SW 1271 (cell line): ENCODE measurements at regions not wholly inside any gene's neighbourhood (a gene's known extent, or its start where the extent isn't known, plus 50 kb on each side); places are given as distances from the start of the nearest gene placed in this dataset.
"Not testable (repeated sequence)": the region's sequence is repeated elsewhere in the genome, so short reads cannot be mapped to it uniquely, and the experiment has no call there.

Experiments used
- DNase-seq, 2 experiments: peaks; one replicate each; lab custom pipeline; 2025; lab: John Stamatoyannopoulos, UW

GRCh38 chr2:16755442-16755841 is 89.8 kb upstream of the CYRIA start:
- DNase-seq = no peak

- DNase-seq = not testable (repeated sequence)
Observed at GRCh38 chr2:16753025-16753424, 87.4 kb upstream of the CYRIA start.

GRCh38 chr2:16750925-16751214 is 85.2 kb upstream of the CYRIA start:
- not testable (repeated sequence) for DNase-seq

DNA sequence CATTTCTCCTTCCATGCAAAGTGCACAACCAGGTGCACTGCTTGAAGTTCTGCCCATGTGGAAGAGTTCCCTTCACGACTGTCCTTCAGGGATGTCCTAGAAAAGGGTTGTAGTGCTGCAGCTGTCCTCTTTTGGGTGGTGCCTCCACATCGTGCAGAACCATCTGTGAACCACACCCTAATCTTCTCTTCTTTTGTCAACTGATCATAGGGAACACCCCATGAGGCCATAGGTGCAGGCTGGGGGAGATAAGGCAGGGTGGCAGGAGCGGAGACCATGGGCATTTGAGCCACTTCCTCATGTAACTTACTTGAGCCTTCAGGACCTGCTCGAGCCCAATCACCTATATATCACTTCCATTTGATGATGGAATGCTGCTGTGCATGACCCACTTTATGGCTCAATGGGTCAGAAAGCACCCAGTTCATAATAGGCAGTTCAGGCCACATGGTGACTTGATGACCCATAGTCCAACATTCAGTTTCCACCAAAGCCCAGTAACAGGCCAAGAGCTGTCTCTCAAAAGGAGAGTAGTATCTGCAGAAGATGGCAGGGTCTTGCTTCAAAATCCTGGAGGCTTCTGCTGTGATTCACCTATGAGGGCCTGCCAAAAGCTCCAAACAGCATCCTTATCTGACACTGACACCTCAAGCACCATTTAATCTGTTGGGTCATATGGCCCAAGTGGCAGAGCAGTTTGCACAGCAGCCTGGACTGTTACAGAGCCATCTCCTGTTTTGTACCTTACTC is 84.7 kb upstream of the CYRIA start:
- no peak for DNase-seq

DNA sequence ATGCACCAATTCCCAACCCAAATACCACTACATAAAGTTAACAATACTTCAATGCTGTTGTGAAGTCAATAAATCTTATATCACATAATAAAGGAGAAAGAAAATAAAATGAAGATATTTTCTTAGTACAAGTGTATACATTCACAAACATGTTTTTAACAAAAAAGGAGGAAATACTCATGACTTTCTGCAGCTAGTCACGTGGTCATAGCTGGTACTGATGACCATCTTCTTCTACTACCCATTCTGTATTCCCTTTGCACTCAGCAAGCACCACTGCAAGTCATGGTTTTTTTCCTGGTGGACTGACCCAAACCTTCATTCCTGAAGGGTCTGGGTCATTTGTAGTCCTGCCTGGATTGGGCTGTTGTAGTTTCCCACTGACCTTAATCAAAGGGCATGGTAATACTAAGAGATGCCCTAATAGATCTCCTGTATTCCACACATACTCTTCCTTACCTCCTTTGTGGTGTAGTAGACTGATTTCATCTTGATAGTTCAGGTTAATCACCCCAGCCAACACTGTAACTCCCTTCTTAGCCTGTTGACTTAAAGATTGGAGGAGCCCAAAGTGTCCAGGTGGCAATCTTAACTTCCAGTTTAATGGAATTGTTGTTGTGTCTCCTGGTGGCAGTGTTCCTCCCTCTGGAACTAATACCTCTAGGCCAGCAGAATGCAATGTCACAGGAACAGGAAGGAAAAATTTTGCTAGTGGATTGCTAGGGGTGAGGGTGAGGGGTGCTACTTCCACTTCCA is 83.1 kb upstream of the CYRIA start:
- not testable (repeated sequence) for DNase-seq

DNA sequence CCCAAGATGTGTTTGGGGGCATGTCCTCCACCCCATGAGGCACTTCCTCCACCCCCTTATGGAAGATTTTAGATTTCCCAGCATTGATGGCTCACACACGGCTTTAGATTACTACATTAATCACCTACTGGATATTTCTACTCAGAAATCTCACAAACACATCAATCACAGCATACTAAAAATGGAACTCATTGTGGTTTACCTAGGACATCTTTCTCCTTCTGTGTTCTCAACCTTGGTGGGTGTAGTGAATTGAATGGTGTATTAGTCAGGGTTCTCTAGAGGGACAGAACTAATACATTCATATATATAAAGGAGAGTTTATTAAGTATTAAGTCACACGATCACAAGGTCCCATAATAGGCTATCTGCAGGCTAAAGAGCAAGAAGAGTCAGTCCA is 82.1 kb upstream of the CYRIA start:
- DNase-seq = no peak

GRCh38 chr2:16747257-16747656 is 81.6 kb upstream of the CYRIA start:
- DNase-seq = no peak

DNA sequence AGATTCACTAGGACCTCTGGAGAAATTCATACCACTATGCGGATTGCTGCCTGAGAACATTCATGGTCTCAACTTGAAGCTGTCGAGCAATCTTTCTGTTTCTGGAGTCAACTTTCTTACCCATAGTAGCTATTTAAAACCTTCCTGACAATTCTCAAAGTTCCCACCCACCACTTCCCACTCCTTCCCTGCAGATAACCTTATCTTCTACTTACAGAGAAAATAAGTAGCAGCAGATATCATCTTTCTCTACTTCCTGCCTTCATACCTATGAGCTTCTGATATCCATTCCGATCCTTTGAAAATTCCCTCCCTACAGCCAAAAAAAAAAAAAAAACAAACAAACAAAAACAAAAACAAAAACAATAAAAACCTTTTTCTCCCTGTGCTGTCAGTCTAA is 81.2 kb upstream of the CYRIA start:
- no peak for DNase-seq

GRCh38 chr2:16746329-16746728 is 80.7 kb upstream of the CYRIA start:
- DNase-seq = no peak

DNA sequence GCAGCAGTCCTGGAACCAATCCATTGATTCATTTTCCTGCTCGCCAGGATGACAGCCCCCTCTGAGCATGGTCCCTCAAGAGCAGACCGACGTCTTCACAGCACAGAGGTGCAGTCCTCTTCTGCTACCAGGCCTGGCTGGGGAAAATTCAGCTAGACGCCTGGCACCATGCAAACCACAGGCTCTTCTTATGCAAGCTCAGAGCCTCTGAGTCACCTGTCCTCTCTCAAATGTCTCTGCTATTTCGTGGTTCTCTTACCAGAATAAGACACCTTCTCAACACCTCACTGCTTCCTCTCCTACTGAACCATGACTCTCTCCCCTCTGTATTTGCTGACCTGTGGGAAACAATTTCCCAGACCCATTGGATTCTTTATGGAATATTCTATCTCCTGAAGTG is 79.8 kb upstream of the CYRIA start:
- no peak for DNase-seq

DNA sequence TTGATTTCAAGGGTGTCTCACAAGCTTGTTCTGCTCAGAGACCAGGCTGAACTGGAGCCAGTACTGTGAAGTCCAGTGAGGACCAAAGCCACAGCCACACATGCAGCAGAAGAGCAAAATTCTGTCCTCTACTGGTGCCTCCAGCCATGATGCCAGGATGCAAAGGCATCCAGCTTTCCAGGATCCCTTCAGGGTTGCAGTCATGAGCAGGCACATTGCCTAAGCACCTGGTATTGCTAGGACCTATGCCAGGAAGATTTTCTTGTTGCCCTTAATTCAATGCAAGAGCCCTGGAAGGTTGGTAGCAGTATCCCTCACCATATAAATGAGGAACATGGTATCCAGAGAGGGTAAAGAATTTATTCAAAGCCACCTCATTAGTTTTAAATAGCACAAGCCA is 78.9 kb upstream of the CYRIA start:
- no peak for DNase-seq

DNA sequence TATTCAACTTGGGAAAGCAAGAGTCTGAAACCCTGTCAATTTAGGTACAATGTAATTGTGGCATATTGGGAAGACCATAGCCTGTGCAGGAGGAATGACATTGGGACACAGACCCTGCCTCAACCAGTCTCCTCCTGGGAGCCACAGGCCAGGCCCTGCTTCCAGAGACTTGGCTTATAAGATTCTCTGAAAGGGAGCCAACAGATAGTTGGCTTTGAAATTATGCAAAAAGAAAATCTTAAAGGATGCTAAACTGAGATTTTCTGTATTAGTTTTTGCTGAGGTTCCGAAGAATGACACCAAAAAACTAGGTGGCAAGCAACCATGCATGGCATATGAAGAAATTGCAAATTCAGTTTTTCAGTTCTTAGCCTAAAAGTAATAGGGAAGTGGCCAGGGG is 76.4 kb upstream of the CYRIA start:
- DNase-seq = no peak

DNA sequence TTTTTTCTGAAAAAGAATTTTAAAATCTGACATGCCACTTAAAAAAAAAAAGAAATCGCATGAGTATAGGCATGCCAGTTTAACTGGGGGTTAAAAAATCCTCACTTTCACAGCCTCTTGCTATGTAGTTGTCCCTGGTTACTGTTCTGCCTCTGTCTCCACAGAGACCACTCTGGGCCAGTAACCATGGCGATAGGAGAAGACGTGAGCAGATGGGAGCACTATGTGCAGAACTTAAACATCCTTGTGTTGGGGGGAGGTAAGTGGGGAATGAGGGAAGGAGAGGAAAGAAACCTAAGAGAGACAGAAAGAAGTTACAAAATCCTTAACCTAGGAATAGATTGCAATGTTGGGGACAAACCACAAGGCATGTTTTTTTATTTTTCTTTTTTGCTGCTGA is 75.9 kb upstream of the CYRIA start:
- DNase-seq = no peak

GRCh38 chr2:16739778-16740581 is 74.3 kb upstream of the CYRIA start:
- no peak for DNase-seq

DNA sequence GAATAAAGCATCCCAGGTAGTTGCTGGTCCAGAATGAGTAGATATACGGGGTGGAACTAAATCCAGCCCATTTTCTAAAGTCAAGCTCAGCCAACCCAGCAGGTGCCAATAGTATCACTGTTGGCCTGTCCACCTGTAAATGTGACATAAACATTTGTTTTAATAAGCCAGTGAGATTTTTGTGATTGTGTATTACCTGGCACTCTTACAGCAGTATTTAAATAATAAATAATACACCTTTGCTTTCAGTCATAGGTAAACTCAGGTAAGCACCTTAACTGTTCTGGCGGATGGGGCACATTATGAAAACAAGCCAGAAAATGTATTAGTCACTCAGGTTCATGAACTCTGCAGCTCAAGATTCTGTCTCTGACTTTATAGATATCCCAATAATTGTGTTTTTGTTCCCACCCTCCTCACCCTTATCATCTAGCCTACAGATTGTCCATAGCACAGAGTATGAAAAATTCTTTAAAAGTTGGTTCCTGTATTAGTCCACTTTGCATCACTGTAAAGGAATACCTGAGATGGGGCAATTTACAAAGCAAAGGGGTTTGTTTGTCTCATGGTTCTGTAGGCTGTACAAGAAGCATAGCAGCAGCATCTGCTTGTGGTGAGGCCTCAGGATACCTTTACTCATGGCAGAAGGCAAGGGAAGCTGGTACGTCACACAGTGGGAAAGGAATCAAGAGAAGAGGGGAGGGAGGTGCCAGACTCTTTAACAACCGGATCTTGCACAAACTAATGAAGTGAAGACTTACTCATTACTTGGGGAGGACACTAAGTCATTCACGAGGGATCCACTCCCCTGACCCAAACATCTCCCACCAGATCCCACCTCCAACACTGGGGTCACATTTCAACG is 73.0 kb upstream of the CYRIA start:
- DNase-seq = no peak

GRCh38 chr2:16737812-16738211 is 72.2 kb upstream of the CYRIA start:
- DNase-seq = no peak

- no peak for DNase-seq
Observed at GRCh38 chr2:16736633-16737032, 71.0 kb upstream of the CYRIA start.

DNA sequence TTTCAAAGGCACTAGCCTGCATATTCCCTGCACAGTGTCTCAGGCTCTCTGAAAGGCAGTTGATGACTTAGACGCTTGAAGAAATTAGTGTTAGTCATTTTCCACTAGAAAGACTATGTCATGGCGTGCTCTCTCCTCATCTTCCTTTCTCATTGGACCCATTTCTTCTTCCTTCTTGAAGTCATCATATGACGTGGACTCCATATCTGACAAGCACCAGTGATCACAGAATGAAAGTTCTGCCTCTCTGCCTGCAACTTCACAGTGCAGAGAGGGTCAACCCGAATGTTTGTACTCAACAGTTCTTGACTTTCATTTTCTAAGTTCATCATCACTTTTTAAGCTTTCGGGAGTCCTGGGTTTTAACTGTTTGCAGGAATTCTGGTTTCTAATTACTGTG is 63.7 kb upstream of the CYRIA start:
- DNase-seq = no peak

DNA sequence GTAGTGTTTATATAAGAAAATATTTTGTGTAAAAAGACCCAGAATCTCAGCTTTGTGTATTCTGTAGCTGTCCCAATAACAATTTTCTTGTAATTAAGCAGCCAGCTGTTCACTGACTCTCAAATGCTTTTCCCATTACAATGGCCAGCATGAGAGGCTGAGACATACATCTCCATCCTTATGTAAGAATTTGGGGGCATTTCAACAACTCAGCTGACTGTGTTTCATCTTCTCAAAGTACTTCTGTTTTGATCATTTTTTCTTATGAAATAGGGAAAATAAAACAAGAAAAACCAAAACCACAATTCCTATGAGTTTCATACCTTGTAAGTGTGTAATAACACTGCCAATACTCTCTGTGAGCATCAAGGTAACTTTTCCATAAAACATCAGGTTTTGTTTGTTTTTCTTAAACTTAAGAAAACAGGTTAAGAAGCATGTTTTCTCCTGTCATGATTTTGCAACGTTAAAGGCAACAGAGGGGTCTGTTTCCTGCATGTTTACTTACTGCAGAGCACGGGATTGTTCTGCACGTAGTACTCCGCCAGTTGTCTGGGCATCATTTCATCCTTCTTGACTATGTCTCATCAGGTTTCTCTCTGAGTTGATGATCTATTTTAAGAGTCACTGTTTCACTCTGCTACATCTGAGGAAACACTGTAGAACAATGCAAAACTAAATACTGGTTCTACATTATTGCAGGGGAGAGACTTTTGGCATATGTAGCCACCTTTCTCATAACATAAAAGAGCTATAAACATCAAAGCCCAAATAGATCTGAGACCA is 62.9 kb upstream of the CYRIA start:
- no peak for DNase-seq

DNA sequence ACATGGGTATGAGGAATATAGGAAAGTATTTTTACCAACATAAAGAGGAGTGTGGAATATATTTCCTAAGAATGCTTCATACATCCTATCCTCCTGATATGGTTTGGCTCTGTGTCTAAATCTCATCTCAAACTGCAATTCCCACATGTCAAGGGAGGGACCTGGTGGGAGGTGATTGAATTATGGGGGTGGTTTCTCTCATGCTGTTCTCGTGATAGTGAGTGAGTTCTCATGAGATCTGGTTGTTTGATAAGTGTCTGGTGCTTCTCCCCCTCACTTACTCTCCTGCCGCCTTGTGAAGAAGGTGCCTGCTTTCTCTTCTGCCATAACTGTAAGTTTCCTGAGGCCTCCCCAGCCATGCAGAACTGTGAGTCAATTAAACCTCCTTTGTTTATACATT is 62.2 kb upstream of the CYRIA start:
- not testable (repeated sequence) for DNase-seq

DNA sequence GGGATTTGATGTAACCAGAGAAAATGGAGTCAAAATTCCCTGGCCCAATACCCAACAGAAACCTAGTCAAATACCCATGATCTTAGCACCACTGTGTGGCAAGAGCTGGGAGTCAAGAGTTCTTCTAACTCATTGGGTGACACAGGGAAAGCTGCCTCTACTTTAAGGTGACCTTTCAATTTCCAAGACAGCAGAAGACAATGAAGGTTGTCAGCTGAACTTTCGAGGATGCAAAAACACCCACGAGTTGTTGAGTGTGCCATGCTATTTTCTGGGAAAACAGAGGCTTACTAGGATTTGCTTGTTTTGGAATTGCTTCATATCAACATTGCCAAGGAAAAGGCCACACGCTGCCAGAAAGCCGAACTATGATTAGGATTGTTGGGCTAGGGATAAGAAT is 61.6 kb upstream of the CYRIA start:
- no peak for DNase-seq
